GM12878 (cell line): ENCODE measurements at regions not wholly inside any gene's neighbourhood (a gene's known extent, or its start where the extent isn't known, plus 50 kb on each side); places are given as distances from the start of the nearest gene placed in this dataset.

ENCODE experiments used
- CREB1 ChIP-seq: IDR thresholded peaks from 2 replicates; pipeline ENCODE4 v1.6.1; 2012; ENCODE audit warnings: low read depth, mild to moderate bottlenecking, inconsistent platforms
- EGR1 ChIP-seq, 2 experiments: IDR thresholded peaks; 1 replicate in 1 of 2; 2 replicates in 1 of 2; pipeline ENCODE4 v1.6.1; 2011 to 2012; ENCODE audit warnings: low read depth in 2 of 2, low read length in 2 of 2, borderline replicate concordance in 1 of 2, mild to moderate bottlenecking in 1 of 2, moderate library complexity in 1 of 2
- KDM1A ChIP-seq: fragments of 200-600 bp; sonication (generic); IDR thresholded peaks from 2 replicates; pipeline ENCODE4 v1.6.1; 2016; ENCODE audit warnings: borderline replicate concordance
- MEF2A ChIP-seq: IDR thresholded peaks from 2 replicates; pipeline ENCODE4 v1.6.1; 2011; ENCODE audit warnings: low read depth, mild to moderate bottlenecking, low read length, moderate library complexity; ENCODE audit not compliant: insufficient read depth
- NR2C2 ChIP-seq: IDR thresholded peaks from 2 replicates; pipeline ENCODE4 v1.6.1; 2011; ENCODE audit warnings: borderline replicate concordance, low read depth; ENCODE audit not compliant: control insufficient read depth, insufficient read length
- WRNIP1 ChIP-seq: IDR thresholded peaks from 2 replicates; pipeline ENCODE4 v1.6.1; 2011; ENCODE audit warnings: low read depth, low read length, improper control_type of control experiment, borderline replicate concordance
- TF ChIP-seq, protein P1 (sequence below), 3 experiments: IDR thresholded peaks in 2 of 3; conservative IDR thresholded peaks in 1 of 3; 2 replicates each; pipeline ENCODE4 v1.5.1; 2011; ENCODE audit warnings: low read depth in 3 of 3, low read length in 3 of 3, mild to moderate bottlenecking in 3 of 3, control low read depth in 2 of 3, moderate library complexity in 2 of 3, inconsistent platforms in 1 of 3, mixed read lengths in 1 of 3; ENCODE audit not compliant: control insufficient read depth in 2 of 3, insufficient read depth in 1 of 3; ENCODE audit errors: extremely low read depth in 1 of 3
- TF ChIP-seq, protein P2 (sequence below): fragments of 450-650 bp; IDR thresholded peaks from 2 replicates; pipeline ENCODE4 v1.6.1; 2014; ENCODE audit warnings: mild to moderate bottlenecking

DNA sequence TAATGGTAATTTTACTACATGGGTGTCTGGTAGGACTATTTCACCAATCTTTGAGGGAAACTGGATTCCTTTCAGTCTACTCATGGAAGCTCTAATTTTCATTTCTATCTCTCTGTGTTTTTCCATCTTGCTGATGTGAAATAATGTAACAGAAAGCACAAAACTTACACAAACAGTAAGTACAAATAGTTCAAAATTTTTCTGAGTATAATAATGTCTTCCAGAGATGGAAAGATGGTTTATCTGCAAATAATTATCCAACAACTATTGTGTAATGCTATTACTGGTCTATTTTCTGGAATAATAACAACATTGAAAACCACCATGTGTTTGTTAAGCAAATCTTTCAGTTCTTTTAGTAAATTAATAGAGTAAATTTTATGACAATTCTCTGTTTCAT is 565.8 kb upstream of the MGMT start:
- TF ChIP-seq, protein P1, sequence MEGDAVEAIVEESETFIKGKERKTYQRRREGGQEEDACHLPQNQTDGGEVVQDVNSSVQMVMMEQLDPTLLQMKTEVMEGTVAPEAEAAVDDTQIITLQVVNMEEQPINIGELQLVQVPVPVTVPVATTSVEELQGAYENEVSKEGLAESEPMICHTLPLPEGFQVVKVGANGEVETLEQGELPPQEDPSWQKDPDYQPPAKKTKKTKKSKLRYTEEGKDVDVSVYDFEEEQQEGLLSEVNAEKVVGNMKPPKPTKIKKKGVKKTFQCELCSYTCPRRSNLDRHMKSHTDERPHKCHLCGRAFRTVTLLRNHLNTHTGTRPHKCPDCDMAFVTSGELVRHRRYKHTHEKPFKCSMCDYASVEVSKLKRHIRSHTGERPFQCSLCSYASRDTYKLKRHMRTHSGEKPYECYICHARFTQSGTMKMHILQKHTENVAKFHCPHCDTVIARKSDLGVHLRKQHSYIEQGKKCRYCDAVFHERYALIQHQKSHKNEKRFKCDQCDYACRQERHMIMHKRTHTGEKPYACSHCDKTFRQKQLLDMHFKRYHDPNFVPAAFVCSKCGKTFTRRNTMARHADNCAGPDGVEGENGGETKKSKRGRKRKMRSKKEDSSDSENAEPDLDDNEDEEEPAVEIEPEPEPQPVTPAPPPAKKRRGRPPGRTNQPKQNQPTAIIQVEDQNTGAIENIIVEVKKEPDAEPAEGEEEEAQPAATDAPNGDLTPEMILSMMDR (IDR thresholded peaks at IDR 0.05 in 2 of 3, conservative IDR thresholded peaks at IDR 0.05 in 1 of 3; ENCODE audit: control insufficient read depth in 2 of 3, extremely low read depth in 1 of 3, insufficient read depth in 1 of 3, low read depth in 3 of 3, low read length in 3 of 3): no peak
- TF ChIP-seq CREB1: no peak
- TF ChIP-seq NR2C2: no peak
- TF ChIP-seq MEF2A: no peak
- TF ChIP-seq, protein P2, sequence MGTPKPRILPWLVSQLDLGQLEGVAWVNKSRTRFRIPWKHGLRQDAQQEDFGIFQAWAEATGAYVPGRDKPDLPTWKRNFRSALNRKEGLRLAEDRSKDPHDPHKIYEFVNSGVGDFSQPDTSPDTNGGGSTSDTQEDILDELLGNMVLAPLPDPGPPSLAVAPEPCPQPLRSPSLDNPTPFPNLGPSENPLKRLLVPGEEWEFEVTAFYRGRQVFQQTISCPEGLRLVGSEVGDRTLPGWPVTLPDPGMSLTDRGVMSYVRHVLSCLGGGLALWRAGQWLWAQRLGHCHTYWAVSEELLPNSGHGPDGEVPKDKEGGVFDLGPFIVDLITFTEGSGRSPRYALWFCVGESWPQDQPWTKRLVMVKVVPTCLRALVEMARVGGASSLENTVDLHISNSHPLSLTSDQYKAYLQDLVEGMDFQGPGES: no peak
- TF ChIP-seq EGR1 (IDR thresholded peaks at IDR 0.05; ENCODE audit: borderline replicate concordance in 1 of 2, low read depth in 2 of 2, low read length in 2 of 2): no peak
- TF ChIP-seq WRNIP1: no peak
- TF ChIP-seq KDM1A: no peak
